ENCODE measurements at regions not wholly inside any gene's neighbourhood (a gene's known extent, or its start where the extent isn't known, plus 50 kb on each side); places are given as distances from the start of the nearest gene placed in this dataset.

GRCh38 chr10:33453081-33454025 lies 118.9 kb upstream of the NRP1 start:
- no peak for FAIRE-seq

- no peak for FAIRE-seq
Observed at GRCh38 chr10:33448421-33449140, 114.1 kb upstream of the NRP1 start.

- no peak for FAIRE-seq
Observed at GRCh38 chr10:33441561-33441960, 107.1 kb upstream of the NRP1 start.

GRCh38 chr10:33434933-33435332 lies 100.5 kb upstream of the NRP1 start:
- FAIRE-seq, result no peak

- no peak for FAIRE-seq
Observed at GRCh38 chr10:33428682-33429081, 94.2 kb upstream of the NRP1 start.

- FAIRE-seq, result peak; percentile 81
Observed at GRCh38 chr10:33423154-33423529, 88.7 kb upstream of the NRP1 start.

GRCh38 chr10:33422471-33423153 lies 88.1 kb upstream of the NRP1 start:
- no peak for FAIRE-seq

GRCh38 chr10:33421789-33422462 lies 87.5 kb upstream of the NRP1 start:
- FAIRE-seq, result no peak

GRCh38 chr10:33419311-33419710 lies 84.8 kb upstream of the NRP1 start:
- no peak for FAIRE-seq

GRCh38 chr10:33418301-33418700 lies 83.8 kb upstream of the NRP1 start:
- no peak for FAIRE-seq

- FAIRE-seq, result no peak
Observed at GRCh38 chr10:33416691-33417090, 82.2 kb upstream of the NRP1 start.

GRCh38 chr10:33416209-33416608 lies 81.7 kb upstream of the NRP1 start:
- no peak for FAIRE-seq

GRCh38 chr10:33414841-33415240 lies 80.4 kb upstream of the NRP1 start:
- FAIRE-seq, result no peak

GRCh38 chr10:33412653-33413361 lies 78.3 kb upstream of the NRP1 start:
- no peak for FAIRE-seq

- FAIRE-seq, result no peak
Observed at GRCh38 chr10:33412241-33412640, 77.8 kb upstream of the NRP1 start.

GRCh38 chr10:33410860-33411234 lies 76.4 kb upstream of the NRP1 start:
- no peak for FAIRE-seq

GRCh38 chr10:33410096-33410859 lies 75.8 kb upstream of the NRP1 start:
- no peak for FAIRE-seq

- FAIRE-seq, result no peak
Observed at GRCh38 chr10:33406596-33406995, 72.1 kb upstream of the NRP1 start.

GRCh38 chr10:33402220-33403073 lies 68.0 kb upstream of the NRP1 start:
- FAIRE-seq, result no peak

- FAIRE-seq, result no peak
Observed at GRCh38 chr10:33401300-33401699, 66.8 kb upstream of the NRP1 start.
